ENCODE measurements at regions not wholly inside any gene's neighbourhood (a gene's known extent, or its start where the extent isn't known, plus 50 kb on each side); places are given as distances from the start of the nearest gene placed in this dataset.

GRCh38 chr3:65279225-65279782 is 591.5 kb upstream of the ADAMTS9 start:
- Histone ChIP-seq H3K4me2 (no peak overlapping the region), H3K36me3 (ENCODE audit: insufficient read depth) (no peaks in the 10 kb centered on the region), H4K20me1 (replicated peaks; ENCODE audit: insufficient read depth) (no peaks in the 10 kb centered on the region), H3K9me2 (ENCODE audit: insufficient read depth) (peaks cover 17% of the 10 kb centered on the region; the same call in 1 of the 2 replicates), H3K79me2 (replicated peaks; ENCODE audit: insufficient read depth) (no peaks in the 10 kb centered on the region), H3K4me1 (ENCODE audit: insufficient read depth) (peaks cover 20% of the 10 kb centered on the region), H3K27me3 (ENCODE audit: insufficient read depth) (no peaks in the 10 kb centered on the region), H2AFZ (no peak overlapping the region), H3F3A (replicated peaks; ENCODE audit: low read depth) (no peaks in the 10 kb centered on the region), H3K27ac (ENCODE audit: low read depth) (no peak overlapping the region), H3K4me3 (no peak overlapping the region)
- H3K27ac Mint-ChIP-seq = no peak overlapping the region
- no peaks in the 10 kb centered on the region for H3K9me3 Mint-ChIP-seq
- DNase-seq (ENCODE audit: low spot score) (no peak), ATAC-seq (no peak)
- H3K36me3 Mint-ChIP-seq (ENCODE audit: low read depth) = no peaks in the 10 kb centered on the region
- no peak overlapping the region for H3K4me3 Mint-ChIP-seq
- no peak for TF ChIP-seq REST (IDR thresholded peaks at IDR 0.05; ENCODE audit: unreplicated experiment)
- no peak for TF ChIP-seq ZNF114 (CRISPR knock-in tag; IDR thresholded peaks at IDR 0.05)
- no peak for TF ChIP-seq JUNB (IDR thresholded peaks at IDR 0.05; ENCODE audit: unreplicated experiment)
- TF ChIP-seq ZNF462 (CRISPR knock-in tag; IDR thresholded peaks at IDR 0.05) = no peak
- TF ChIP-seq EZH2phosphoT487 (IDR thresholded peaks at IDR 0.05; ENCODE audit: unreplicated experiment) = no peak
- TF ChIP-seq, protein P1, sequence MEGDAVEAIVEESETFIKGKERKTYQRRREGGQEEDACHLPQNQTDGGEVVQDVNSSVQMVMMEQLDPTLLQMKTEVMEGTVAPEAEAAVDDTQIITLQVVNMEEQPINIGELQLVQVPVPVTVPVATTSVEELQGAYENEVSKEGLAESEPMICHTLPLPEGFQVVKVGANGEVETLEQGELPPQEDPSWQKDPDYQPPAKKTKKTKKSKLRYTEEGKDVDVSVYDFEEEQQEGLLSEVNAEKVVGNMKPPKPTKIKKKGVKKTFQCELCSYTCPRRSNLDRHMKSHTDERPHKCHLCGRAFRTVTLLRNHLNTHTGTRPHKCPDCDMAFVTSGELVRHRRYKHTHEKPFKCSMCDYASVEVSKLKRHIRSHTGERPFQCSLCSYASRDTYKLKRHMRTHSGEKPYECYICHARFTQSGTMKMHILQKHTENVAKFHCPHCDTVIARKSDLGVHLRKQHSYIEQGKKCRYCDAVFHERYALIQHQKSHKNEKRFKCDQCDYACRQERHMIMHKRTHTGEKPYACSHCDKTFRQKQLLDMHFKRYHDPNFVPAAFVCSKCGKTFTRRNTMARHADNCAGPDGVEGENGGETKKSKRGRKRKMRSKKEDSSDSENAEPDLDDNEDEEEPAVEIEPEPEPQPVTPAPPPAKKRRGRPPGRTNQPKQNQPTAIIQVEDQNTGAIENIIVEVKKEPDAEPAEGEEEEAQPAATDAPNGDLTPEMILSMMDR (conservative IDR thresholded peaks at IDR 0.05; ENCODE audit: low read depth in 2 of 2) = no peak
- TF ChIP-seq ZNF331 (CRISPR knock-in tag; IDR thresholded peaks at IDR 0.05; ENCODE audit: low read depth) = no peak
- TF ChIP-seq STAT1 (IDR thresholded peaks at IDR 0.05; ENCODE audit: unreplicated experiment) = no peak
- TF ChIP-seq ETS1 (IDR thresholded peaks at IDR 0.05) = no peak
- TF ChIP-seq NANOG (IDR thresholded peaks at IDR 0.05; ENCODE audit: borderline replicate concordance) = no peak
- H3K27me3 Mint-ChIP-seq (ENCODE audit: insufficient read depth, low read depth, poor library complexity) = peaks cover 9% of the 10 kb centered on the region
- H3K4me1 Mint-ChIP-seq = peaks cover 20% of the 10 kb centered on the region
